ENCODE measurements at regions not wholly inside any gene's neighbourhood (a gene's known extent, or its start where the extent isn't known, plus 50 kb on each side); places are given as distances from the start of the nearest gene placed in this dataset.

DNA sequence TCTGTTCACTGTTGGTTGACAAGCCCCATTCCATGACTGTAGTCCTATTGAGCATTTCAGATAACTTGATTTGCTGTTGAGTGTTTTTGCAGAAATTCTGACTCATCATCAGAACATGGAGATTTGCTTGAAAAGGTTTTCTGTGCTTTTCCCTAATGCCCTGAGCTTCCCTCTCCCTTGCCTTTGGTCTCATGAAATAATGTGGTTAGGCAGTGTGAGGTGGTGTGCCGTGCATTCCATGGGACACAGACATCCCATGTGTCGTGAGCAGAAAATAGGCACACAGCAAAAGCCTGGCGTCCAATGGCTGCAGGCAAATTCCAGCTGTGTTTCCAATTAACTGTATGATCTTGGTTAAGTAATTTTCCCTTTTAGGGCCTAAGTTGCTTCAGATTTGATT, 197.4 kb downstream of the DLEU7 start:
- TF ChIP-seq, protein P1, sequence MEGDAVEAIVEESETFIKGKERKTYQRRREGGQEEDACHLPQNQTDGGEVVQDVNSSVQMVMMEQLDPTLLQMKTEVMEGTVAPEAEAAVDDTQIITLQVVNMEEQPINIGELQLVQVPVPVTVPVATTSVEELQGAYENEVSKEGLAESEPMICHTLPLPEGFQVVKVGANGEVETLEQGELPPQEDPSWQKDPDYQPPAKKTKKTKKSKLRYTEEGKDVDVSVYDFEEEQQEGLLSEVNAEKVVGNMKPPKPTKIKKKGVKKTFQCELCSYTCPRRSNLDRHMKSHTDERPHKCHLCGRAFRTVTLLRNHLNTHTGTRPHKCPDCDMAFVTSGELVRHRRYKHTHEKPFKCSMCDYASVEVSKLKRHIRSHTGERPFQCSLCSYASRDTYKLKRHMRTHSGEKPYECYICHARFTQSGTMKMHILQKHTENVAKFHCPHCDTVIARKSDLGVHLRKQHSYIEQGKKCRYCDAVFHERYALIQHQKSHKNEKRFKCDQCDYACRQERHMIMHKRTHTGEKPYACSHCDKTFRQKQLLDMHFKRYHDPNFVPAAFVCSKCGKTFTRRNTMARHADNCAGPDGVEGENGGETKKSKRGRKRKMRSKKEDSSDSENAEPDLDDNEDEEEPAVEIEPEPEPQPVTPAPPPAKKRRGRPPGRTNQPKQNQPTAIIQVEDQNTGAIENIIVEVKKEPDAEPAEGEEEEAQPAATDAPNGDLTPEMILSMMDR (conservative IDR thresholded peaks at IDR 0.05; ENCODE audit: low read depth, low read length): no peak
- no peak for TF ChIP-seq POLR2A (IDR thresholded peaks at IDR 0.05; ENCODE audit: low read depth, low read length)
- no peak for TF ChIP-seq RFX5 (IDR thresholded peaks at IDR 0.05; ENCODE audit: low read depth, low read length)
- TF ChIP-seq RAD21 (IDR thresholded peaks at IDR 0.05; ENCODE audit: low read length): no peak
- no peak for TF ChIP-seq BHLHE40 (IDR thresholded peaks at IDR 0.05; ENCODE audit: low read depth, low read length)
- TF ChIP-seq, protein P2, sequence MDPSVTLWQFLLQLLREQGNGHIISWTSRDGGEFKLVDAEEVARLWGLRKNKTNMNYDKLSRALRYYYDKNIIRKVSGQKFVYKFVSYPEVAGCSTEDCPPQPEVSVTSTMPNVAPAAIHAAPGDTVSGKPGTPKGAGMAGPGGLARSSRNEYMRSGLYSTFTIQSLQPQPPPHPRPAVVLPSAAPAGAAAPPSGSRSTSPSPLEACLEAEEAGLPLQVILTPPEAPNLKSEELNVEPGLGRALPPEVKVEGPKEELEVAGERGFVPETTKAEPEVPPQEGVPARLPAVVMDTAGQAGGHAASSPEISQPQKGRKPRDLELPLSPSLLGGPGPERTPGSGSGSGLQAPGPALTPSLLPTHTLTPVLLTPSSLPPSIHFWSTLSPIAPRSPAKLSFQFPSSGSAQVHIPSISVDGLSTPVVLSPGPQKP (IDR thresholded peaks at IDR 0.05; ENCODE audit: borderline replicate concordance, low read depth, low read length): no peak
